ENCODE measurements at regions not wholly inside any gene's neighbourhood (a gene's known extent, or its start where the extent isn't known, plus 50 kb on each side); places are given as distances from the start of the nearest gene placed in this dataset.

DNA sequence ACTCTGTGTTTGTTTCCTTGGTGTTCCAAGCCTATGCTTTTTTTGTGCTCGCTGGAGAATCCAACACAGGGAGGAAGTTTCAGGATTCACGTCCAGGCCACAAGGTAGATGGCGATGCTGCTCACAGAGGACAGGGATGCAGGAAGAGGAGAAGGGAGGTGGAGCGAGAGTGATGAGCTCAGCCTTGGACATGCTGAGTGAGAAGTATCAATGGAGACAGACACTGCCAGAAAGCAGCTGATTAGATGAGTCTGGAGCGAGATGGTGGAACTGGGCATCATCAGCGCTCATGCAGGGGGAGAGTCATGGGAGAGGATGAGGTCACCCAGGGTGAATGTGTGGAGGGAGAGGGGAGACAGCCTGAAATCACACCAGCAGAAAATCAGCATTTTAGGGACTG, 110.0 kb downstream of the GLUL start:
- TF ChIP-seq, protein P1, sequence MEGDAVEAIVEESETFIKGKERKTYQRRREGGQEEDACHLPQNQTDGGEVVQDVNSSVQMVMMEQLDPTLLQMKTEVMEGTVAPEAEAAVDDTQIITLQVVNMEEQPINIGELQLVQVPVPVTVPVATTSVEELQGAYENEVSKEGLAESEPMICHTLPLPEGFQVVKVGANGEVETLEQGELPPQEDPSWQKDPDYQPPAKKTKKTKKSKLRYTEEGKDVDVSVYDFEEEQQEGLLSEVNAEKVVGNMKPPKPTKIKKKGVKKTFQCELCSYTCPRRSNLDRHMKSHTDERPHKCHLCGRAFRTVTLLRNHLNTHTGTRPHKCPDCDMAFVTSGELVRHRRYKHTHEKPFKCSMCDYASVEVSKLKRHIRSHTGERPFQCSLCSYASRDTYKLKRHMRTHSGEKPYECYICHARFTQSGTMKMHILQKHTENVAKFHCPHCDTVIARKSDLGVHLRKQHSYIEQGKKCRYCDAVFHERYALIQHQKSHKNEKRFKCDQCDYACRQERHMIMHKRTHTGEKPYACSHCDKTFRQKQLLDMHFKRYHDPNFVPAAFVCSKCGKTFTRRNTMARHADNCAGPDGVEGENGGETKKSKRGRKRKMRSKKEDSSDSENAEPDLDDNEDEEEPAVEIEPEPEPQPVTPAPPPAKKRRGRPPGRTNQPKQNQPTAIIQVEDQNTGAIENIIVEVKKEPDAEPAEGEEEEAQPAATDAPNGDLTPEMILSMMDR (IDR thresholded peaks at IDR 0.05; ENCODE audit: borderline replicate concordance, insufficient read depth, low read depth, low read length), result no peak

DNA sequence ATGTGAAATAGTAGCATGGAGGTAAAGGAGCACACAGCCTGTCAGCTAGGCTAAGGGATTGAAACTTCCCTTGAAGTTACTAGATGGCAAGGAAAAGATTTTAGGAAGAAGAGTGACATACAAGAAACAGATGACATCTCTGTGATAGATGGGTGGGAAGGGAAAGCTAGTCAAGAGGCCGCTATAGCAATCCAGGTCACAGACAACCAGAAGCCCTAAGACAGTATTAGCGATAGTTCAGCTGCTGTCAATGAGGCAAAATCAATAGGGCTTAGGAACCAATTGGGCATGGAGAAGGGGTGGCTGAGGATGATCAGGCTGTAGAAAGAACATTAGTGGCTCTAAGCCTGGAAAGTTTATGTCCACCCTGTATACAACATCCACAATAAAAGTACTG, 111.1 kb downstream of the GLUL start:
- TF ChIP-seq, protein P1 (IDR thresholded peaks at IDR 0.05; ENCODE audit: borderline replicate concordance, insufficient read depth, low read depth, low read length), result no peak
- no peak overlapping the region for H3K4me3 ChIP-seq (ENCODE audit: low read depth, low read length)

More for the DNA sequence above, 110.0 kb downstream of the GLUL start:
- no peak overlapping the region for H3K4me3 ChIP-seq (ENCODE audit: low read depth, low read length)

DNA sequence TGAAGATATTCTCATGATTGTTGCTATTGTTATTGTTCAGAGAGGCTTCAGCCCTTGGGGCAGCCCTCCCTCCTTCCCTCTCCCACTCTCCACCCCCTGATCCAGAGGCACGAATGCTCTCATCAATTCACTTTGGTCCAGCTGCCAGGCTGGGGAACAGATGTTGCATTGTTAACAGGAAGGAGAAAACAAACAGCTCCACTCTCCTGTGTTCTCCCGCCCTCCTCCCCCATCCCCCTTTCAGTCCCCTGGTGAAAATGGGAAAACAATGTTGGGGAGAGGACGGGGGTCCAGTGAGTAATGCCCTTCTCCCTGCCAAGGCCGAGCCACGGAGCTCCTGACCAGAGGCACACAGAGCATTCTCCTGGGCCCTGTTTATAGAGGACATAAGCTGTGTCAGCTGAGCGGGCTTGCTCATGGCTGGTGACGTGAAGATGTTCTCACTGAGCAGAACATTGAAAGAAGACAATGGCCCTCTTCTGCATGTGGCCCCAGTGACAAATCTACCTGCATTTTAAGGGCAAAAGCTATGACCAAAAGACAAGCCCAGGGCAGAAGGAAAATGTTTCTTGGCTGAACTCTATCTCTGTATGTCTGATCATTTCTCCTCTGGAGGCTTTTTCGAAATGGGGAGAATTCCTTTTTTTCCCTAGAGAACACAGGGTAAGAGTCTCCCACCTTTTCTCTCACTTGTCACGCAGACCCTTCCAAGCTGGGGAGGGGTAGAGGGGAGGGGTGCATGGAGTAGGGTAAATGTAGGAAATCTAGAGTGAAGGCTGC, 111.7 kb downstream of the GLUL start:
- TF ChIP-seq, protein P1 (IDR thresholded peaks at IDR 0.05; ENCODE audit: borderline replicate concordance, insufficient read depth, low read depth, low read length), result no peak
- H3K4me3 ChIP-seq (ENCODE audit: low read depth, low read length), result no peak overlapping the region

DNA sequence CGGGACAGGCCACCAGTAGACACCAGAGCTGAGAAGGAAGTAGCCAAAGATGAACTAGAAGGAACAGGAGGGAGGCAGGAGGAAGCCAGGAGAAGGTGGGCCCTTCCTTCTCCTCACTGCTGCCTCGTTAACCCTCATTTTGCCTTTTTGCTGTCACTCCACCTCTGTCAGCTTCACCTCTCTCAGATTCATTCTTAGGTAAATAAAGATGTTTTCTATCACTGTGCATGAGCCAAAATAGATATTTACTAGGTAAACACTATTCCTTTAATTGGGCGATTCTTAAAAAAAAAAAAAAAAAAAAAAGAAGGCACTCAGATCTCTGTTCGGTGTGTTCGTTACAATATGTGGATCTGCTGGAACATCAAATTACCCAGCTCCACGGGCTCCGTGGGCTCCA, 112.3 kb downstream of the GLUL start:
- TF ChIP-seq, protein P1 (IDR thresholded peaks at IDR 0.05; ENCODE audit: borderline replicate concordance, insufficient read depth, low read depth, low read length), result no peak
- H3K4me3 ChIP-seq (ENCODE audit: low read depth, low read length), result no peak overlapping the region

DNA sequence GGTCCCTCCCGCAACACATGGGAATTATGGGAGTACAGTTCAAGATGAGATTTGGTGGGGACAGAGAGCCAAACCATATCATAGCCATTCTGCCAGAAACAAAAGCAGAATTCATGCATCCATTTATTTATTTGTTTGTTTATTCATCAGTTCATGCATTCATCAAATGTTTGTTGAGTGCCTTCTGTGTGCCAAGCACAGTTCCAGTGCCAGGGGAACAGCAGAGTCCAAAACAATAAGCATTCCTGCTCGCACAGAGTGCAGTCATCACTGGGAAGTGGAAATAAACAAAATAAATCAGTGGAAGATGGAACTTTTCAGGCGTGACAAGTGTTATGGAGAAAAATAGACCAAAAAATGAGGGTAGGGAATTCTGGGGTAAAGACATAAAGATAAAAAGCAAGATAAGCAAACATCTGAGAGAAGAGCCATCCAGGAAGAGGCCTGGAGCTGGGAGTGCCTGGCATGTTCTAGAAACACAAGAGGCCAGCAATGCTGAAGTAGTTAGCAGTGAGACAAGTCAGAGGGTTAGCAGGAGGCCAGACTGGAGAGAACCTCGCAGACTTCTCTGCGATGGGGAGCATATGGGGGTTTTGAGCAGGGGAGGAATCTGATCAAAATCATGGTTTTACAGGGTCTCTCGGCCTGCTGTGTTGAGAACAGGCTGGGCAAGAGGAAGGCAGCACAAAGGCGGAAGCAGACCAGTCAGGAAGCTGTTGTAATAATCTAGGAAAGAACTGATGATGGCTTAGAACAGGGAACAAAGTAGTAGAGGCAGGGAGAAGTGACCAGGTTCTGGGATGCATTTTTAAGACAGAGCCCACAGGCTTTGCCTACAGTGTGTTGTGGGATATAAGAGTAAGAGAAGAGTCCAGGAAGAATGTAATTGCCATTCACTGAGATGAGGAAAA, 113.2 kb downstream of the GLUL start:
- H3K4me3 ChIP-seq (ENCODE audit: low read depth, low read length), result no peak overlapping the region
- TF ChIP-seq, protein P1 (IDR thresholded peaks at IDR 0.05; ENCODE audit: borderline replicate concordance, insufficient read depth, low read depth, low read length), result no peak

DNA sequence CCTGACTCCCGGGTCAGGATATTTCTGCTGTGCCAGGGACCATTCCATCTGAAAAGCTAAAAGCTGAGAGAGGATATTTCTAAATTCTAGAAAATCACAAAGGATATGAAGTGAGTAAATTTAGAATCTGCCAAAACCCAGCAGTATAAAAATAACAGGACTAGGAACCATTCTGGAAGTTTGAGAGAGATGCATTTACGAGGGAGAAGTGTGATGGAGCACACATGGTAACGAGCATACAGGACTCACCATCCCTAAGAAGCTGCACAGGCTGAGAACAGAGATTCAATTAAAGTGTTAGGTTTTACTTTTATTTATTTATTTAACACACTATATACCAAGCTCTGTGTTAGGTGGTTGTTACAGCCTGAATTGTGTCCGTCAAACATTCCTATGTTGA, 116.3 kb downstream of the GLUL start:
- TF ChIP-seq, protein P1 (IDR thresholded peaks at IDR 0.05; ENCODE audit: borderline replicate concordance, insufficient read depth, low read depth, low read length), result no peak
- H3K4me3 ChIP-seq (ENCODE audit: low read depth, low read length), result no peak overlapping the region

Data from GM12875 (cell line).